Upper lobe of left lung (tissue), 6 donors: ENCODE measurements at regions not wholly inside any gene's neighbourhood (a gene's known extent, or its start where the extent isn't known, plus 50 kb on each side); places are given as distances from the start of the nearest gene placed in this dataset.

Source experiments
- ATAC-seq, 2 donors: fragments of 200-7000 bp; cut with Tn5 transposase; one replicate each; pipeline ENCODE4 v1.9.1; 2022; ENCODE audit warnings: mild to moderate bottlenecking in 2 of 2, moderate library complexity in 2 of 2; ENCODE audit not compliant: low FRiP score in 2 of 2
- DNase-seq, 2 donors: peaks; one replicate each; pipeline ENCODE4 v3.0.0-alpha.2; 2019 to 2020
- H3K27ac ChIP-seq, 4 donors: fragments of 200-600 bp; sonication (generic); one replicate each; pipeline ENCODE4 v1.5.1; 2016 to 2019
- H3K27me3 ChIP-seq, 4 donors: fragments of 200-600 bp; sonication (generic); one replicate each; pipeline ENCODE4 v1.5.1; 2017 to 2019
- H3K36me3 ChIP-seq, 4 donors: fragments of 200-600 bp; sonication (generic); one replicate each; pipeline ENCODE4 v1.5.1; 2016 to 2019
- H3K4me1 ChIP-seq, 4 donors: fragments of 200-600 bp; sonication (generic); one replicate each; pipeline ENCODE4 v1.5.1; 2018 to 2019
- H3K4me3 ChIP-seq, 4 donors: fragments of 200-600 bp; sonication (generic); one replicate each; pipeline ENCODE4 v1.5.1; 2017 to 2019; ENCODE audit warnings: mild to moderate bottlenecking in 2 of 4, moderate library complexity in 1 of 4
- H3K9me3 ChIP-seq, 4 donors: fragments of 200-600 bp; sonication (generic); one replicate each; pipeline ENCODE4 v1.5.1; 2018 to 2019
- CTCF ChIP-seq, 6 experiments: fragments of 450-650 bp in 4 of 6; fragments of 200-600 bp in 2 of 6; sonication (generic) in 2 of 6; IDR thresholded peaks; one replicate each; pipeline ENCODE4 v1.5.1; 2016 to 2019; ENCODE audit warnings: antibody characterized with exemption in 6 of 6
- EP300 ChIP-seq, 4 donors: sonication (generic); formaldehyde crosslinking; IDR thresholded peaks; one replicate each; pipeline ENCODE4 v1.5.1; 2017; ENCODE audit warnings: antibody characterized with exemption in 4 of 4, control low read depth in 2 of 4
- POLR2A ChIP-seq, 4 donors: fragments of 450-650 bp; IDR thresholded peaks; one replicate each; pipeline ENCODE4 v1.5.1; 2016 to 2017; ENCODE audit warnings: antibody characterized with exemption in 4 of 4, mild to moderate bottlenecking in 2 of 4
- POLR2AphosphoS5 ChIP-seq, 2 donors: sonication (generic); formaldehyde crosslinking; IDR thresholded peaks; one replicate each; pipeline ENCODE4 v1.5.1; 2017; ENCODE audit warnings: antibody characterized with exemption in 2 of 2
- whole genome bisulfite sequencing, 2 donors: methylation state at CpG; one replicate each; pipeline ENCODE4 v1.1.5; 2017 to 2018; 5-methylcytosine and 5-hydroxymethylcytosine counted together
- donor health status: DM: no; HTN: no; CAD: no; lungs with moderate emphysema.
- donor health status: DM: no; HTN: yes; CAD: no; lungs with severe emphysema.

GRCh38 chr7:145216866-145217265 is 381.0 kb upstream of the TPK1 start:
- ATAC-seq, result no peak
- TF ChIP-seq EP300 (IDR thresholded peaks at IDR 0.05), result no peak
- no peak for TF ChIP-seq POLR2A (IDR thresholded peaks at IDR 0.05)
- no peak for TF ChIP-seq POLR2AphosphoS5 (IDR thresholded peaks at IDR 0.05)
- no peak for TF ChIP-seq CTCF (IDR thresholded peaks at IDR 0.05)

GRCh38 chr7:145212050-145212449 is 376.2 kb upstream of the TPK1 start:
- H3K27me3 ChIP-seq, result no peaks in the 10 kb centered on the region
- no peak overlapping the region for H3K27ac ChIP-seq
- WGBS, 2 donors, result 71 to 76% methylated on average over 6 of the region's 6 CpGs
- DNase-seq, result no peak
- H3K36me3 ChIP-seq, result no peaks in the 10 kb centered on the region
- H3K4me3 ChIP-seq, result no peak overlapping the region
- no peak for ATAC-seq
- H3K4me1 ChIP-seq, result no peaks in the 10 kb centered on the region
- TF ChIP-seq POLR2A (IDR thresholded peaks at IDR 0.05) (no peak), EP300 (IDR thresholded peaks at IDR 0.05) (no peak), POLR2AphosphoS5 (IDR thresholded peaks at IDR 0.05) (no peak), CTCF (IDR thresholded peaks at IDR 0.05) (no peak)
- H3K9me3 ChIP-seq, result no peaks in the 10 kb centered on the region

More at GRCh38 chr7:145216866-145217265, 381.0 kb upstream of the TPK1 start:
- H3K27ac ChIP-seq, result no peak overlapping the region
- no peak overlapping the region for H3K4me3 ChIP-seq
- no peaks in the 10 kb centered on the region for H3K36me3 ChIP-seq
- no peaks in the 10 kb centered on the region for H3K4me1 ChIP-seq
- no peaks in the 10 kb centered on the region for H3K9me3 ChIP-seq
- DNase-seq, result no peak
- WGBS, 2 donors, result 67 to 78% methylated on average over 4 of the region's 4 CpGs
- H3K27me3 ChIP-seq, result no peaks in the 10 kb centered on the region

- 70 to 74% methylated on average over 2 of the region's 2 CpGs for WGBS, 2 donors
- H3K4me3 ChIP-seq, result no peak overlapping the region
- no peaks in the 10 kb centered on the region for H3K27me3 ChIP-seq
- H3K27ac ChIP-seq, result no peak overlapping the region
- H3K4me1 ChIP-seq, result no peaks in the 10 kb centered on the region
- ATAC-seq, result no peak
- no peaks in the 10 kb centered on the region for H3K9me3 ChIP-seq
- no peaks in the 10 kb centered on the region for H3K36me3 ChIP-seq
- no peak for DNase-seq
- TF ChIP-seq POLR2AphosphoS5 (IDR thresholded peaks at IDR 0.05) (no peak), CTCF (IDR thresholded peaks at IDR 0.05) (no peak), EP300 (IDR thresholded peaks at IDR 0.05) (no peak), POLR2A (IDR thresholded peaks at IDR 0.05) (no peak)
Measured at GRCh38 chr7:145211211-145211610, 375.4 kb upstream of the TPK1 start.

GRCh38 chr7:145193951-145194350 is 358.1 kb upstream of the TPK1 start:
- WGBS, 2 donors, result 80 to 88% methylated on average over 4 of the region's 4 CpGs
- Histone ChIP-seq H3K27me3 (no peaks in the 10 kb centered on the region), H3K36me3 (no peaks in the 10 kb centered on the region), H3K27ac (no peak overlapping the region), H3K9me3 (no peaks in the 10 kb centered on the region), H3K4me1 (no peaks in the 10 kb centered on the region), H3K4me3 (no peak overlapping the region)
- no peak for ATAC-seq
- no peak for DNase-seq
- TF ChIP-seq EP300 (IDR thresholded peaks at IDR 0.05) (no peak), POLR2AphosphoS5 (IDR thresholded peaks at IDR 0.05) (no peak), POLR2A (IDR thresholded peaks at IDR 0.05) (no peak), CTCF (IDR thresholded peaks at IDR 0.05) (no peak)

- Histone ChIP-seq H3K4me1 (no peaks in the 10 kb centered on the region), H3K27me3 (no peaks in the 10 kb centered on the region), H3K27ac (no peak overlapping the region), H3K36me3 (no peaks in the 10 kb centered on the region), H3K9me3 (no peaks in the 10 kb centered on the region), H3K4me3 (no peak overlapping the region)
- 84% methylated on average over 2 of the region's 2 CpGs for WGBS, 2 donors
- ATAC-seq, result no peak
- no peak for DNase-seq
- TF ChIP-seq POLR2AphosphoS5 (IDR thresholded peaks at IDR 0.05) (no peak), EP300 (IDR thresholded peaks at IDR 0.05) (no peak), POLR2A (IDR thresholded peaks at IDR 0.05) (no peak), CTCF (IDR thresholded peaks at IDR 0.05) (no peak)
Measured at GRCh38 chr7:145184956-145185355, 349.1 kb upstream of the TPK1 start.
